SK-N-SH (cell line): ENCODE measurements at regions not wholly inside any gene's neighbourhood (a gene's known extent, or its start where the extent isn't known, plus 50 kb on each side); places are given as distances from the start of the nearest gene placed in this dataset.

Experiments used
- CTCF ChIA-PET: fragments of 300-600, 350-600 bp; formaldehyde crosslinking; extraction: SDS; loops from one replicate; lab custom pipeline; 2021; lab: Yijun Ruan, JAX
- POLR2A ChIA-PET: fragments of 350-600 bp; sonication (Branson Sonifier 250); formaldehyde crosslinking; extraction: SDS; loops from one replicate; lab custom pipeline; 2020; ENCODE audit warnings: antibody characterized with exemption, inconsistent platforms; lab: Yijun Ruan, JAX
- DNase-seq: peaks from one replicate; pipeline ENCODE4 v3.0.0; 2012
- H2AFZ ChIP-seq: fragments of 200-600 bp; sonication (generic); 2 replicates; pipeline ENCODE4 v1.8.1; 2016; ENCODE audit warnings: antibody characterized with exemption, mild to moderate bottlenecking, low read depth
- H3F3A ChIP-seq: fragments of 200-600 bp; sonication (generic); replicated peaks from 2 replicates; pipeline ENCODE3; 2016; ENCODE audit warnings: antibody characterized with exemption, mild to moderate bottlenecking; ENCODE audit not compliant: insufficient read depth
- H3K27ac ChIP-seq, 2 experiments: fragments of 200-500 bp in 1 of 2; fragments of 200-600 bp in 1 of 2; sonication (Bioruptor generic) in 1 of 2; sonication (generic), shearing (Covaris generic) in 1 of 2; 2 replicates each; pipeline versions ENCODE4 v1.5.1 to v1.6.1; 2014 to 2016; ENCODE audit warnings: low read depth in 2 of 2, inconsistent platforms in 1 of 2, low read length in 1 of 2, mild to moderate bottlenecking in 1 of 2, mixed read lengths in 1 of 2
- H3K27me3 ChIP-seq: fragments of 200-600 bp; sonication (generic), shearing (Covaris generic); 2 replicates; pipeline ENCODE4 v1.6.1; 2016; ENCODE audit warnings: mixed run types; ENCODE audit not compliant: insufficient read depth
- H3K36me3 ChIP-seq, 2 experiments: fragments of 200-500 bp in 1 of 2; fragments of 200-600 bp in 1 of 2; sonication (Bioruptor generic) in 1 of 2; sonication (generic) in 1 of 2; replicated peaks in 1 of 2; 2 replicates each; pipeline versions ENCODE3 to v1.5.1; 2014 to 2016; ENCODE audit warnings: low read length in 1 of 2, mild to moderate bottlenecking in 1 of 2; ENCODE audit not compliant: insufficient read depth in 2 of 2, control insufficient read depth in 1 of 2
- H3K4me1 ChIP-seq, 2 experiments: fragments of 200-500 bp in 1 of 2; fragments of 200-600 bp in 1 of 2; sonication (Bioruptor generic) in 1 of 2; sonication (generic), shearing (Covaris generic) in 1 of 2; 2 replicates each; pipeline versions ENCODE4 v1.5.1 to v1.6.1; 2014 to 2016; ENCODE audit warnings: low read depth in 1 of 2, low read length in 1 of 2, mixed run types in 1 of 2; ENCODE audit not compliant: insufficient read depth in 2 of 2, control insufficient read depth in 1 of 2
- H3K4me2 ChIP-seq: fragments of 200-600 bp; sonication (generic), shearing (Covaris generic); 2 replicates; pipeline ENCODE4 v1.6.1; 2017; ENCODE audit warnings: mixed run types
- H3K4me3 ChIP-seq, 2 experiments: fragments of 200-500 bp in 1 of 2; fragments of 200-600 bp in 1 of 2; sonication (Bioruptor generic) in 1 of 2; sonication (generic), shearing (Covaris generic) in 1 of 2; 2 replicates each; pipeline versions ENCODE4 v1.5.1 to v1.8.1; 2014 to 2016; ENCODE audit warnings: low read depth in 2 of 2, inconsistent platforms in 1 of 2, low read length in 1 of 2, mild to moderate bottlenecking in 1 of 2, mixed read lengths in 1 of 2, moderate library complexity in 1 of 2
- H3K79me2 ChIP-seq: fragments of 200-600 bp; sonication (generic); 2 replicates; pipeline ENCODE4 v1.8.1; 2017; ENCODE audit warnings: mild to moderate bottlenecking; ENCODE audit not compliant: insufficient read depth
- H3K9ac ChIP-seq: fragments of 200-600 bp; sonication (generic); 2 replicates; pipeline ENCODE4 v1.6.1; 2017; ENCODE audit warnings: mixed run types
- H3K9me2 ChIP-seq: fragments of 200-600 bp; sonication (generic); 2 replicates; pipeline ENCODE4 v1.6.1; 2017; ENCODE audit warnings: mixed run types
- H3K9me3 ChIP-seq: fragments of 200-600 bp; sonication (generic); 2 replicates; pipeline ENCODE4 v1.6.1; 2017; ENCODE audit warnings: mixed run types, mild to moderate bottlenecking, moderate library complexity
- H4K20me1 ChIP-seq: fragments of 200-600 bp; sonication (generic); 2 replicates; pipeline ENCODE4 v1.6.1; 2017; ENCODE audit warnings: mild to moderate bottlenecking, mixed run types; ENCODE audit not compliant: insufficient read depth
- IRF3 ChIP-seq: fragments of 150-350 bp; IDR thresholded peaks from 2 replicates; pipeline ENCODE4 v1.6.1; 2016; ENCODE audit warnings: mild to moderate bottlenecking, low read depth, low read length
- JUND ChIP-seq: IDR thresholded peaks from 2 replicates; pipeline ENCODE4 v1.4.0; 2012
- MAX ChIP-seq: IDR thresholded peaks from 2 replicates; pipeline ENCODE4 v1.4.0; 2012; ENCODE audit warnings: low read depth
- MEF2A ChIP-seq: IDR thresholded peaks from 2 replicates; pipeline ENCODE4 v1.4.0; 2012; ENCODE audit warnings: low read depth, borderline replicate concordance
- MXI1 ChIP-seq: IDR thresholded peaks from 2 replicates; pipeline ENCODE4 v1.6.1; 2012; ENCODE audit warnings: mild to moderate bottlenecking, low read depth, low read length, improper control_type of control experiment
- NFIC ChIP-seq: IDR thresholded peaks from 2 replicates; pipeline ENCODE4 v1.4.0; 2012; ENCODE audit warnings: borderline replicate concordance
- REST ChIP-seq: IDR thresholded peaks from 2 replicates; pipeline ENCODE4 v1.6.1; 2012; ENCODE audit warnings: mild to moderate bottlenecking, low read depth, low read length, moderate library complexity
- TEAD4 ChIP-seq: IDR thresholded peaks from 2 replicates; pipeline ENCODE4 v1.4.0; 2012; ENCODE audit warnings: mild to moderate bottlenecking, borderline replicate concordance; ENCODE audit not compliant: insufficient read depth
- WGBS: methylation state at CpG from one replicate; pipeline ENCODE4 v1.1.6; 2017; ENCODE audit warnings: low lambda C conversion rate; 5-methylcytosine and 5-hydroxymethylcytosine counted together

- CTCF ChIA-PET = no interaction called here
These were observed 316.4 kb downstream of the BCAT1 start for GRCh38 chr12:24632466-24632865.

More at GRCh38 chr12:24632466-24632865, 316.4 kb downstream of the BCAT1 start:
- Histone ChIP-seq H2AFZ (no peak overlapping the region), H3K4me1 (no peaks in the 10 kb centered on the region; a peak in 1 of 4 replicates), H3F3A (no peaks in the 10 kb centered on the region), H4K20me1 (no peaks in the 10 kb centered on the region), H3K9me3 (no peaks in the 10 kb centered on the region), H3K79me2 (no peaks in the 10 kb centered on the region), H3K27me3 (no peaks in the 10 kb centered on the region), H3K36me3 (no peaks in the 10 kb centered on the region), H3K4me2 (no peak overlapping the region), H3K9ac (no peak overlapping the region), H3K27ac (no peak overlapping the region), H3K4me3 (no peak overlapping the region), H3K9me2 (no peaks in the 10 kb centered on the region)
- no peak for TF ChIP-seq JUND
- TF ChIP-seq MEF2A = no peak
- TF ChIP-seq NFIC = no peak
- TF ChIP-seq TEAD4 = no peak
- no peak for TF ChIP-seq MXI1
- TF ChIP-seq MAX = no peak
- TF ChIP-seq REST = no peak
- TF ChIP-seq IRF3 = no peak
- WGBS = 78% methylated on average over 1 of the region's 1 CpG
- no peak for DNase-seq
- POLR2A ChIA-PET = no interaction called here
